Astrocyte (in vitro differentiated cells and primary cell): ENCODE measurements at regions not wholly inside any gene's neighbourhood (a gene's known extent, or its start where the extent isn't known, plus 50 kb on each side); places are given as distances from the start of the nearest gene placed in this dataset.
A peak's percentile ranks its signal among the peaks of the same experiment; 100 is the strongest.
"Not testable (repeated sequence)": the region's sequence is repeated elsewhere in the genome, so short reads cannot be mapped to it uniquely, and the experiment has no call there.

Source experiments
- DNase-seq: peaks from one replicate; pipeline ENCODE4 v3.0.0-alpha.2; 2010; ENCODE audit warnings: low read depth
- FAIRE-seq: peaks from 2 replicates; lab custom pipeline; 2011; peaks lifted over from hg19 to GRCh38; lab: Jason Lieb, UNC
- H2AFZ ChIP-seq: 2 replicates; pipeline ENCODE4 v1.6.0; 2012; ENCODE audit warnings: low read depth, low read length, inconsistent platforms
- H3K27ac ChIP-seq: 2 replicates; pipeline ENCODE4 v1.5.1; 2011; ENCODE audit warnings: low read depth, low read length, inconsistent platforms
- H3K27me3 ChIP-seq: 2 replicates; pipeline ENCODE4 v1.6.0; 2011; ENCODE audit warnings: low read length, inconsistent platforms; ENCODE audit not compliant: insufficient read depth
- H3K36me3 ChIP-seq: 2 replicates; pipeline ENCODE4 v1.5.1; 2011; ENCODE audit warnings: low read length, inconsistent platforms; ENCODE audit not compliant: insufficient read depth
- H3K4me1 ChIP-seq: 2 replicates; pipeline ENCODE4 v1.5.1; 2011; ENCODE audit warnings: low read length, inconsistent platforms; ENCODE audit not compliant: insufficient read depth
- H3K4me2 ChIP-seq: 2 replicates; pipeline ENCODE4 v1.6.0; 2012; ENCODE audit warnings: low read length, inconsistent platforms
- H3K4me3 ChIP-seq: 2 replicates; pipeline ENCODE4 v1.5.1; 2011; ENCODE audit warnings: low read depth, mild to moderate bottlenecking, low read length, inconsistent platforms; ENCODE audit not compliant: insufficient read depth
- H3K79me2 ChIP-seq: 2 replicates; pipeline ENCODE4 v1.6.0; 2012; ENCODE audit warnings: mild to moderate bottlenecking, low read length, inconsistent platforms; ENCODE audit not compliant: insufficient read depth
- H3K9ac ChIP-seq: 2 replicates; pipeline ENCODE4 v1.6.0; 2012; ENCODE audit warnings: mild to moderate bottlenecking, low read length, inconsistent platforms
- H3K9me3 ChIP-seq: 2 replicates; pipeline ENCODE4 v1.5.1; 2012; ENCODE audit warnings: low read depth, mild to moderate bottlenecking, low read length, inconsistent platforms; ENCODE audit not compliant: insufficient read depth
- H4K20me1 ChIP-seq: 2 replicates; pipeline ENCODE4 v1.6.0; 2012; ENCODE audit warnings: low read length, inconsistent platforms; ENCODE audit not compliant: insufficient read depth
- H3K27ac Mint-ChIP-seq: one replicate; pipeline ENCODE4 v1.8.0; 2021; ENCODE audit warnings: mild to moderate bottlenecking, mixed read lengths; ENCODE audit not compliant: unreplicated experiment
- H3K27me3 Mint-ChIP-seq: one replicate; pipeline ENCODE4 v1.8.0; 2021; ENCODE audit warnings: low read depth, mixed read lengths; ENCODE audit not compliant: unreplicated experiment
- H3K36me3 Mint-ChIP-seq: one replicate; pipeline ENCODE4 v1.8.0; 2021; ENCODE audit warnings: low read depth, mixed read lengths; ENCODE audit not compliant: unreplicated experiment
- H3K4me1 Mint-ChIP-seq: one replicate; pipeline ENCODE4 v1.8.0; 2021; ENCODE audit warnings: low read depth, mixed read lengths; ENCODE audit not compliant: unreplicated experiment
- H3K4me3 Mint-ChIP-seq: one replicate; pipeline ENCODE4 v1.8.0; 2021; ENCODE audit warnings: mild to moderate bottlenecking, moderate library complexity, mixed read lengths; ENCODE audit not compliant: unreplicated experiment
- H3K9me3 Mint-ChIP-seq: one replicate; pipeline ENCODE4 v1.8.0; 2021; ENCODE audit warnings: mild to moderate bottlenecking, mixed read lengths; ENCODE audit not compliant: unreplicated experiment
- CTCF ChIP-seq: IDR thresholded peaks from 2 replicates; pipeline ENCODE4 v1.5.1; 2011; ENCODE audit warnings: low read depth, mild to moderate bottlenecking, inconsistent platforms, low read length, moderate library complexity; ENCODE audit not compliant: insufficient read depth
- EZH2 ChIP-seq: IDR thresholded peaks from 2 replicates; pipeline ENCODE4 v1.6.1; 2012; ENCODE audit warnings: mild to moderate bottlenecking, low read length, inconsistent platforms; ENCODE audit not compliant: insufficient read depth

- FAIRE-seq (no peak), DNase-seq (no peak)
- Histone ChIP-seq H3K4me2 (no peak overlapping the region), H3K27me3 (peaks cover 5% of the 10 kb centered on the region), H3K9me3 (no peaks in the 10 kb centered on the region), H4K20me1 (no peaks in the 10 kb centered on the region), H3K27ac (no peak overlapping the region), H2AFZ (no peak overlapping the region), H3K9ac (no peak overlapping the region), H3K79me2 (no peaks in the 10 kb centered on the region), H3K4me3 (no peak overlapping the region), H3K36me3 (no peaks in the 10 kb centered on the region), H3K4me1 (no peaks in the 10 kb centered on the region)
- H3K4me3 Mint-ChIP-seq, result no peak overlapping the region
- no peak overlapping the region for H3K27ac Mint-ChIP-seq
- no peaks in the 10 kb centered on the region for H3K9me3 Mint-ChIP-seq
- peaks cover 2% of the 10 kb centered on the region for H3K4me1 Mint-ChIP-seq
- TF ChIP-seq CTCF (no peak), EZH2 (no peak)
- peaks cover 28% of the 10 kb centered on the region for H3K27me3 Mint-ChIP-seq
- H3K36me3 Mint-ChIP-seq, result no peaks in the 10 kb centered on the region
These were observed 90.9 kb upstream of the ASB18 start for GRCh38 chr2:236354973-236355595.

GRCh38 chr2:236355911-236356310 lies 91.7 kb upstream of the ASB18 start:
- Histone ChIP-seq H3K4me1 (no peaks in the 10 kb centered on the region), H4K20me1 (no peaks in the 10 kb centered on the region), H3K4me3 (no peak overlapping the region), H3K9me3 (no peaks in the 10 kb centered on the region), H3K36me3 (no peaks in the 10 kb centered on the region), H3K27ac (no peak overlapping the region), H2AFZ (no peak overlapping the region), H3K27me3 (peaks cover 5% of the 10 kb centered on the region), H3K4me2 (no peak overlapping the region), H3K9ac (no peak overlapping the region), H3K79me2 (no peaks in the 10 kb centered on the region)
- TF ChIP-seq EZH2 (no peak), CTCF (no peak)
- Mint-ChIP-seq H3K4me3 (no peak overlapping the region), H3K36me3 (no peaks in the 10 kb centered on the region), H3K27me3 (peaks cover 20% of the 10 kb centered on the region), H3K9me3 (no peaks in the 10 kb centered on the region), H3K27ac (no peak overlapping the region), H3K4me1 (peaks cover 2% of the 10 kb centered on the region)
- no peak for DNase-seq
- no peak for FAIRE-seq

- not testable (repeated sequence) for H3K27me3 ChIP-seq, H2AFZ ChIP-seq, H3K4me3 ChIP-seq, H3K4me2 ChIP-seq, H3K4me3 Mint-ChIP-seq, H3K9ac ChIP-seq, H3K27ac Mint-ChIP-seq, FAIRE-seq, H3K4me1 ChIP-seq, H3K36me3 Mint-ChIP-seq, H3K79me2 ChIP-seq, DNase-seq, H3K27ac ChIP-seq, H3K36me3 ChIP-seq, H3K9me3 ChIP-seq, H3K4me1 Mint-ChIP-seq, H3K9me3 Mint-ChIP-seq, H4K20me1 ChIP-seq
- peaks cover 18% of the 10 kb centered on the region for H3K27me3 Mint-ChIP-seq
These were observed 92.1 kb upstream of the ASB18 start for GRCh38 chr2:236356321-236356720.

- H3K9me3 ChIP-seq, H3K9ac ChIP-seq, H2AFZ ChIP-seq, H3K4me2 ChIP-seq, H3K9me3 Mint-ChIP-seq, H3K4me3 ChIP-seq, H3K27ac Mint-ChIP-seq, H3K36me3 Mint-ChIP-seq, H4K20me1 ChIP-seq, H3K27me3 ChIP-seq, H3K79me2 ChIP-seq, DNase-seq, H3K27ac ChIP-seq, H3K4me3 Mint-ChIP-seq, H3K36me3 ChIP-seq, H3K4me1 Mint-ChIP-seq, H3K4me1 ChIP-seq: not testable (repeated sequence)
- H3K27me3 Mint-ChIP-seq, result peaks cover 13% of the 10 kb centered on the region
- peak; percentile 32 for FAIRE-seq
These were observed 94.3 kb upstream of the ASB18 start for GRCh38 chr2:236358482-236358881.
